HEK293 (cell line): ENCODE measurements at regions not wholly inside any gene's neighbourhood (a gene's known extent, or its start where the extent isn't known, plus 50 kb on each side); places are given as distances from the start of the nearest gene placed in this dataset.

Experiments used
- CTCF ChIP-seq: fragments of 450-650 bp; formaldehyde crosslinking; IDR thresholded peaks from 2 replicates; pipeline ENCODE4 v1.5.1; 2016; ENCODE audit warnings: missing biosample characterization, missing genetic modification characterization
- KLF1 ChIP-seq: fragments of 450-650 bp; formaldehyde crosslinking; IDR thresholded peaks from 2 replicates; pipeline ENCODE4 v1.5.1; 2016; ENCODE audit warnings: missing biosample characterization, missing genetic modification characterization
- KLF9 ChIP-seq: fragments of 450-650 bp; formaldehyde crosslinking; IDR thresholded peaks from 2 replicates; pipeline ENCODE4 v1.5.1; 2016; ENCODE audit warnings: missing biosample characterization, missing genetic modification characterization, low read depth
- MEIS1 ChIP-seq: sonication (generic); formaldehyde crosslinking; IDR thresholded peaks from 2 replicates; pipeline ENCODE4 v1.8.1; 2022; ENCODE audit warnings: missing genetic modification reagents, mild to moderate bottlenecking, borderline replicate concordance
- SETDB1 ChIP-seq: IDR thresholded peaks from one replicate; pipeline ENCODE4 v1.6.1; 2017; ENCODE audit warnings: mild to moderate bottlenecking, low read length, moderate library complexity, mixed read lengths; ENCODE audit not compliant: insufficient read length
- SP2 ChIP-seq: fragments of 450-650 bp; formaldehyde crosslinking; IDR thresholded peaks from 2 replicates; pipeline ENCODE4 v1.5.1; 2016; ENCODE audit warnings: missing biosample characterization, missing genetic modification characterization
- ZBTB1 ChIP-seq: fragments of 450-650 bp; formaldehyde crosslinking; IDR thresholded peaks from 2 replicates; pipeline ENCODE4 v1.5.1; 2016; ENCODE audit warnings: missing biosample characterization, missing genetic modification characterization
- ZBTB20 ChIP-seq: fragments of 450-650 bp; formaldehyde crosslinking; IDR thresholded peaks from 2 replicates; pipeline ENCODE4 v1.5.1; 2016; ENCODE audit warnings: missing biosample characterization, missing genetic modification characterization
- ZNF10 ChIP-seq: fragments of 450-650 bp; formaldehyde crosslinking; IDR thresholded peaks from 2 replicates; pipeline ENCODE4 v1.5.1; 2017; ENCODE audit warnings: missing biosample characterization, missing genetic modification characterization
- ZNF221 ChIP-seq: fragments of 450-650 bp; formaldehyde crosslinking; IDR thresholded peaks from 2 replicates; pipeline ENCODE4 v1.5.1; 2017; ENCODE audit warnings: missing biosample characterization, missing genetic modification characterization, borderline replicate concordance
- ZNF274 ChIP-seq, 2 experiments: fragments of 200-500 bp in 1 of 2; fragments of 450-650 bp in 1 of 2; sonication (Bioruptor generic) in 1 of 2; formaldehyde crosslinking in 1 of 2; IDR thresholded peaks; 2 replicates each; pipeline versions ENCODE4 v1.5.1 to v1.6.1; 2014 to 2016; ENCODE audit warnings: borderline replicate concordance in 1 of 2, inconsistent platforms in 1 of 2, low read length in 1 of 2, missing biosample characterization in 1 of 2, missing genetic modification characterization in 1 of 2
- ZNF398 ChIP-seq: fragments of 450-650 bp; formaldehyde crosslinking; IDR thresholded peaks from 2 replicates; pipeline ENCODE4 v1.5.1; 2017; ENCODE audit warnings: missing biosample characterization, missing genetic modification characterization
- ZNF639 ChIP-seq: fragments of 450-650 bp; formaldehyde crosslinking; IDR thresholded peaks from 2 replicates; pipeline ENCODE4 v1.5.1; 2016; ENCODE audit warnings: missing biosample characterization, missing genetic modification characterization

- TF ChIP-seq MEIS1: no peak
- no peak for TF ChIP-seq CTCF (tag by site-specific recombination)
- TF ChIP-seq ZNF221 (tag by site-specific recombination): no peak
- no peak for TF ChIP-seq KLF1 (tag by site-specific recombination)
- no peak for TF ChIP-seq SP2 (tag by site-specific recombination)
- no peak for TF ChIP-seq ZBTB1 (tag by site-specific recombination)
- TF ChIP-seq ZNF274 (IDR thresholded peaks at IDR 0.05; ENCODE audit: low read length): no peak
- no peak for TF ChIP-seq ZNF274 (tag by site-specific recombination; IDR thresholded peaks at IDR 0.05; ENCODE audit: borderline replicate concordance)
- no peak for TF ChIP-seq ZNF398
- TF ChIP-seq ZBTB20 (tag by site-specific recombination): no peak
- no peak for TF ChIP-seq ZNF10 (tag by site-specific recombination)
- TF ChIP-seq ZNF639: no peak
- no peak for TF ChIP-seq KLF9 (tag by site-specific recombination)
- no peak for TF ChIP-seq SETDB1
These were observed 104.1 kb downstream of the TPRA1 start for GRCh38 chr3:127486321-127486944.
